Muscle layer of duodenum (tissue), 2 donors: ENCODE measurements at regions not wholly inside any gene's neighbourhood (a gene's known extent, or its start where the extent isn't known, plus 50 kb on each side); places are given as distances from the start of the nearest gene placed in this dataset.

ENCODE experiments used
- H3K27ac ChIP-seq: one replicate; pipeline ENCODE4 v1.7.0; 2013; ENCODE audit warnings: mild to moderate bottlenecking, low read length
- H3K27me3 ChIP-seq: one replicate; pipeline ENCODE4 v1.7.0; 2013; ENCODE audit warnings: low read depth, mild to moderate bottlenecking, control low read depth, low read length
- H3K36me3 ChIP-seq, 2 donors: one replicate each; pipeline ENCODE4 v1.7.0; 2013; ENCODE audit warnings: low read length in 2 of 2, control low read depth in 1 of 2, mild to moderate bottlenecking in 1 of 2; ENCODE audit not compliant: insufficient read depth in 2 of 2, control insufficient read depth in 1 of 2
- H3K4me1 ChIP-seq, 2 donors: one replicate each; pipeline ENCODE4 v1.7.0; 2013; ENCODE audit warnings: low read length in 2 of 2, mild to moderate bottlenecking in 2 of 2, control low read depth in 1 of 2, moderate library complexity in 1 of 2; ENCODE audit not compliant: insufficient read depth in 2 of 2, control insufficient read depth in 1 of 2
- H3K4me3 ChIP-seq, 2 donors: one replicate each; pipeline ENCODE4 v1.7.0; 2013; ENCODE audit warnings: low read length in 2 of 2, low read depth in 1 of 2, mild to moderate bottlenecking in 1 of 2
- H3K9me3 ChIP-seq, 2 donors: one replicate each; pipeline ENCODE4 v1.7.0; 2013; ENCODE audit warnings: low read length in 2 of 2, control low read depth in 1 of 2, mild to moderate bottlenecking in 1 of 2; ENCODE audit not compliant: control insufficient read depth in 1 of 2
- donor health status: healthy.

DNA sequence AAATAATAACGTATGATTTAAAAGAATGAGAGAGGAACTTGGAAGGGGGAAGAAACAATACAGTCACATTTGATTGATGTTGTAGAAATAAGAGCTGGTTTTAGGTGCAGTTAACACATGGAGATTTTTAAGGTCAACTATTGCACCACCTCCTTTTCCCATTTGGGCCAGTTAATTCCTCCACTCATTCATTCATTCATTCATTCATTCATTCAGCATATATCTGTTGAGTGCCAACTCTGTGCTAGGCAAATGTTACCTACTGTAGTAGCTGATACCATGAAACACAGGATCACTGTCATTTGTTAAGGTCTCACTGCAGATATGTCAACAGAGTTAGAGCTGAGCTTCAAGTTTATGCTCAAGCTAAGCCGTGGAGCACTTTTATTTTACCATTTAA lies 115.7 kb upstream of the ARID2 start:
- Histone ChIP-seq H3K27ac (no peak overlapping the region), H3K4me1 (no peaks in the 10 kb centered on the region), H3K9me3 (no peaks in the 10 kb centered on the region), H3K4me3 (no peak overlapping the region), H3K36me3 (no peaks in the 10 kb centered on the region), H3K27me3 (no peaks in the 10 kb centered on the region)

DNA sequence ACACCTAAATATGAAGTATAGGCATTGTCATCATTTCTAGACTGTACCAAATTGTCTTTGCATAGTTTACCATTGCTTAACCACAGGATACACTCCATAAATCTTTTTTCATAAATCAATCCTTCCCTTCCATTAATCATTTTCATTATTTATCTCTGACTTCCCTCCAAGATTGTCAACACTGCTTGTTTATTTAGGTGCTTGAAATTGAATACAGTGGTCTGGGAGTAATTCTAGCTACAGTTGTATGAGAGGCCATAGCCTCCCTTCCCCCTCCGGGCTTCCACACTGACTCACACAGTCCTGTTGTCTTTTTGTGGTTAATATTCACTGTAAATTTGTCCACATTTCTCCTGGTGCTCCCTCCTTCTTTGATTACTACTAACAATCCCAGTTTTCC lies 114.2 kb upstream of the ARID2 start:
- Histone ChIP-seq H3K4me1 (no peaks in the 10 kb centered on the region), H3K36me3 (no peaks in the 10 kb centered on the region), H3K27ac (no peak overlapping the region), H3K27me3 (no peaks in the 10 kb centered on the region), H3K4me3 (no peak overlapping the region), H3K9me3 (no peaks in the 10 kb centered on the region)

DNA sequence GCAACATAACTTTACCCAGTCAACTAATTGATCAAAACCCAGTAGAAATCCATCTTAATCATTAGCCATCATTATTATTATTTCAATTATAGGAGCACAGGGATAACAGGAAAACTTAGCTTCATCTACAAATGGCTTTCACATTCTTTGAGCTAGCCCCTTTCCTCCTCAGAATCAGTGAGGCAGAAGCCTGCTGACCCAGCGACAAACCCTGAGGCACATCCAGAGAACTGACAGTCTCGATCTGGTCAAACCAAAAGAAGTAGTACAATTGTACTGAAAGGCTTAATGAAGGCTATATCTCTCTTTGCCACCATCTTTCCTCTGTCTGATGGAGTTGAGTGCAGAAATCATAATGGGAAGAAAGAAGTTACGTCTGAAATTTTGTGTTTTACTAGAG lies 109.8 kb upstream of the ARID2 start:
- no peaks in the 10 kb centered on the region for H3K4me1 ChIP-seq
- no peaks in the 10 kb centered on the region for H3K27me3 ChIP-seq
- H3K9me3 ChIP-seq, result no peaks in the 10 kb centered on the region
- H3K4me3 ChIP-seq, result no peak overlapping the region
- H3K36me3 ChIP-seq, result no peaks in the 10 kb centered on the region
- no peak overlapping the region for H3K27ac ChIP-seq

DNA sequence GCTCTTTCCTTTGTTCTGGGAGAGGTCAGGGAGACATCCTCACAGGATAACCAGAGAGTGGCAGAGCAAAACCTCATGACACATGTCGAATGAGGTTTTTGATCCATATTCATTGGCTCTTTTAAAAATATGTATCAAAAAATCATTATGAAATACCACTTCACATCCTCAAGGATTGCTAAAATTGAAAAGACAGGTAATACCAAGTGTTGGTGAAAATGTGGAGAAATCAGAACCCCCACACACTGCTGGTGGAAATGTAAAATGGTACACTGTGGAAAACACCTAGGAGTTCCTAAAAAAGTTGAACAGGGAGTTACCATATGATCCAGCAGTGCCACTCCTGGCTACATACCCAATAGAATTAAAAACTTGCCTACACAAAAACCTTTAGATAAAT lies 107.8 kb upstream of the ARID2 start:
- H3K9me3 ChIP-seq, result no peaks in the 10 kb centered on the region
- H3K27ac ChIP-seq, result no peak overlapping the region
- no peaks in the 10 kb centered on the region for H3K4me1 ChIP-seq
- no peaks in the 10 kb centered on the region for H3K27me3 ChIP-seq
- no peaks in the 10 kb centered on the region for H3K36me3 ChIP-seq
- H3K4me3 ChIP-seq, result no peak overlapping the region

DNA sequence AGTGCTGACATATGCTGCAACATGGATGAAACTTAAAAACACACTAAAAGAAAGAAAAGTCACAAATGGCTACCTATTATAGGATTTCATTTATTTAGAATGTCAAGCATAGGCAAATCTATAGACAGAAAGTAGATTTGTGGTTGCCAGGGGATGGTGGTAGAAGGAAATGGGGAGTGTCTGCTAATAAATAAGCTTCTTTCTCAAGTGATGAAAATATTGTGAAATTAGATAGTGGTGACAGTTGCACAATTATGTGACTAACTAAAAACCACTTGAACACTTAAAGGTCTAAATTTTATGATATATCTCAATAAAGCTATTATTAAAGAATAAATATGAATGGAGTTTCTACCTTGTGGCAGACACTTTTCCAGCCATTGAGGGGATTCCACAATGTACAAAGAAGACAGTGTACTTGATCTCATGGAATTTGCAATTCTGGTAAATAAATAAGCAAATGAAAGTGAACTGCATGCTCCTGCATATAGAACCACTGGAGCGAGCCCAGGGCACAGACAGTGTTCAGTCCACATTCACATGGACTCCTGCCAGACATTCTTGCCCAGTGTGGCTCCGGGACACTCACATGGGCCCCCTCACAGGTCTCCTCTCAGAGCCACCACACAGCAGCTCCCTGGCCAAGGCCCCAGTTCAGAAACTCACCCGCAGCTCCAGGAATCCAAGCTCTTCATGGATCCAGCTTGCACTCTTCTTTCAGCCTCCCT lies 107.1 kb upstream of the ARID2 start:
- no peaks in the 10 kb centered on the region for H3K9me3 ChIP-seq
- H3K4me1 ChIP-seq, result no peaks in the 10 kb centered on the region
- H3K27me3 ChIP-seq, result no peaks in the 10 kb centered on the region
- no peaks in the 10 kb centered on the region for H3K36me3 ChIP-seq
- no peak overlapping the region for H3K27ac ChIP-seq
- H3K4me3 ChIP-seq, result no peak overlapping the region

DNA sequence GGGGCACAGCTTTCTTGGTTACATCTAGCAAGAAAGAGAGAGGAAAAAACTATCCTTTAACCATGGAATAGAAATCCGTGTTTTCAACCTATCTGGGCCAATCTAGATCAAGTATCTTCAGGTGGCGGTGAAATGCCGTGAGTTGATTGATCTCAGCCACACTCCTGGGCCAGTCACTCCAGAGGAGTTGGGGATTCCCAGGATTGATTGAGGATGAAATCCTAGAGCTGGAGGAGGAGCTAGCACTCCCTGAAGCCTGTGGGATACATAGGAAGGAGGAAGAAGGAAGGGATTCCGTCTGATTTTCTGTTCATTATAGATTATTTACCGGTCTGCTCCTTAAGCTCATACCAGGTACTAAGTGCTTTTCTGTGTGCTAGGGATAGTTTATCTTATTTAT lies 106.3 kb upstream of the ARID2 start:
- Histone ChIP-seq H3K9me3 (no peaks in the 10 kb centered on the region), H3K4me3 (no peak overlapping the region), H3K27me3 (no peaks in the 10 kb centered on the region), H3K4me1 (no peaks in the 10 kb centered on the region), H3K36me3 (no peaks in the 10 kb centered on the region), H3K27ac (no peak overlapping the region)

DNA sequence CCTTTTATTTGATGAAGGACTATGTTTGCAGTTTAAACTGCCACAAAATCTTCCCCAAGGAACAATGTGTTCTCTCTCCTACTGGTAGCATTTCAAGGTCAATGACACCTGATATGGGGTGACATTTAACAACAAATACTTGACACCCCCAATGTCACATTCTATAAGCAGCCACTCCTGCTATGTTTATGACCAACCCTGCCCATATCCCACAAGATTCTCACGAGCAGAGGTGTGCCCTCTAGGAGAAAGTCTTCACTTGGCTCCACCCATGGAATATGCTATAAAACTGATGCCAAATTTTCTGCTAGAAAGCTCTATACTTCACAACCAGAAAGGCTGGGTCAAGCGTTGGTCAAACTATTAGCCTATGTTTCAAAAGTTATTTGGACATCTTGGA lies 105.6 kb upstream of the ARID2 start:
- no peak overlapping the region for H3K27ac ChIP-seq
- H3K27me3 ChIP-seq, result no peaks in the 10 kb centered on the region
- H3K4me3 ChIP-seq, result no peak overlapping the region
- no peaks in the 10 kb centered on the region for H3K36me3 ChIP-seq
- no peaks in the 10 kb centered on the region for H3K4me1 ChIP-seq
- no peaks in the 10 kb centered on the region for H3K9me3 ChIP-seq

DNA sequence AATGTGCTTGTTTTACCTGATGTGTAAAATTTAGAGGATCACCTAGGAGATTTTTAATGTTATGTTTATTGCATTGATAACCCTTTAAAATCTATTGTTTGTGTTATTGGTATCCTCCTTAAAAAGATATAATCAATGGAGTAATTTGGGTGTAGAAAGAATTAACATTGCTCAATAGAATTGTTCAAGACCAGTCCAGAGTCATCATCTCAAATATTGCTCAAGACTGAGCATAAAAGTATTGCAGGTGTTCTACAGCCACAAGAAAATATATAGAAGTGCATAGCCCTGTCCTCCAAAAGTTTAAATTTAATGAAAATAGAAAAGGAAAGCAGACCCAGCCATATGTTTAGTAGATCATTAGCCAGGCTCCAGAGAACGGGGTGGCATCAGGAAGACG lies 102.5 kb upstream of the ARID2 start:
- H3K4me1 ChIP-seq, result no peaks in the 10 kb centered on the region
- H3K36me3 ChIP-seq, result no peaks in the 10 kb centered on the region
- no peaks in the 10 kb centered on the region for H3K9me3 ChIP-seq
- H3K4me3 ChIP-seq, result no peak overlapping the region
- no peaks in the 10 kb centered on the region for H3K27me3 ChIP-seq
- H3K27ac ChIP-seq, result no peak overlapping the region

DNA sequence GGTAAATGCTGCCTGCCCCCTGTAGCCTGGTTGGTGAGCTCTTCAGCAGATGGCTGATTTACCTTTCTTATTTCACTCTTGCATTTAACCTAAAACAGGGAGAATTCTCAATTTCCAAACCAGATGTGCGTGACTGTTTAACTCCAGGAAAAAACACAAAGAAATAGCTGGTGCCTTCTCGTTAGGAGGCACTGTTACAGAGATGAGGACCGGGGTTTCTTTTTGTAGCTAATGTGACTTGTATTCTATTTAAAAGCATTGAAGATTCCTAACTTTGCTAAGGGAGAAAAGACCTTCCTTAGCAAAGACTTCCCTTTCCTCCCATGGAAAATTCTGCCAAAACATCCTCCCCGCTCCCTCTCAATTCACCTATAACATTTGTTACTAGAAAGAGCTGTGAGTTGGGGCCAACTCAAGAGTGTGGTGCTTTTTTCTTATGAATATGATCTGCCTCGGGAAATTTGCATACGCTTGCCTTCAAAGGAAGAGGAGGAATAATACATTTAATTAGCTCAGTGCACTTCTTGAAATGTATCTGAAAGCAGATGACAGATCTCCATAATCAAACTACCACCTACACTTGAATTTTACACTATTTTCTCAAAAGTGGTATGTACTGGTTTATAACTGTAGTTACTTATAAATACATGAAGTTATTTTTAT lies 102.0 kb upstream of the ARID2 start:
- no peaks in the 10 kb centered on the region for H3K4me1 ChIP-seq
- H3K36me3 ChIP-seq, result no peaks in the 10 kb centered on the region
- H3K27me3 ChIP-seq, result no peaks in the 10 kb centered on the region
- H3K4me3 ChIP-seq, result no peak overlapping the region
- no peak overlapping the region for H3K27ac ChIP-seq
- no peaks in the 10 kb centered on the region for H3K9me3 ChIP-seq

DNA sequence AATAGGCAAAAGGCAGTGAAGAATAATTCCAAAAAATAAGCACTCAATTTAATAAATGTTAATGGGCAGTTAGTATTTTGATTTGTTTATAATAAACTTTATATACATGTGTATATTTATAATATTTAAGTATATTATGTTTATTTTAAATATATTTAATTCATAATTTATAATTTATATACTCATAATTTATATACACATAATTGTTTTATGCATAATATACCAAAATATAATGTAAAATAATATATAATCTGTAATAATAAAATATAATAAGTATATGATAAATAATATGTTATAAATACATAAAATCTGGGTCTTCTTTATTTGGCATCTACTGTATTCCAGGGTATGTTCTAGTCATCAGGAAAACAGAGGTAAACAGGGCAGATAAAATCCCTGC lies 100.2 kb upstream of the ARID2 start:
- Histone ChIP-seq H3K9me3 (no peaks in the 10 kb centered on the region), H3K4me1 (no peaks in the 10 kb centered on the region), H3K4me3 (no peak overlapping the region), H3K36me3 (no peaks in the 10 kb centered on the region), H3K27ac (no peak overlapping the region), H3K27me3 (no peaks in the 10 kb centered on the region)

DNA sequence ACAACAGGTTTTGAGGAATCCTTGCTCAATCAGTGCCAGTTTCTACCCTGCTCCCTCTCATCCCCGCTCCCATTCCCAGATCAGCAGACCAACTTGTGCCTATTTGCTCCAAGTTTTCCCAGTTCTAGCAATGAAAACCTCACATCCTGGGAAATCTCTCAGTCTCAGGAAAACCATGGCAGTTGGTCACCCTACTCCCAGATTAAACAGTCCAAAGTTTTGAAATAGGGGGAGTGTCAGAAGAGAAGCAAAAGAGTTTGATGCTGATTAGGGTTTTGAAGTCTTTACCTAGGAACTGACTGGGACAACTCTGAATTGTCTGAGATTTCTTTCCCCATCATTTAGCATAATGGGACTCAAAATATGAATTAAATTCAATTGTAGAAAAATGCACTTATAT lies 95.8 kb upstream of the ARID2 start:
- Histone ChIP-seq H3K4me1 (no peaks in the 10 kb centered on the region), H3K36me3 (no peaks in the 10 kb centered on the region), H3K9me3 (no peaks in the 10 kb centered on the region), H3K4me3 (no peak overlapping the region), H3K27me3 (no peaks in the 10 kb centered on the region), H3K27ac (no peak overlapping the region)
